NCI-H774 (cell line): ENCODE measurements at regions not wholly inside any gene's neighbourhood (a gene's known extent, or its start where the extent isn't known, plus 50 kb on each side); places are given as distances from the start of the nearest gene placed in this dataset.
"Not testable (repeated sequence)": the region's sequence is repeated elsewhere in the genome, so short reads cannot be mapped to it uniquely, and the experiment has no call there.

Experiments
- DNase-seq: peaks from one replicate; lab custom pipeline; 2025; lab: John Stamatoyannopoulos, UW

DNA sequence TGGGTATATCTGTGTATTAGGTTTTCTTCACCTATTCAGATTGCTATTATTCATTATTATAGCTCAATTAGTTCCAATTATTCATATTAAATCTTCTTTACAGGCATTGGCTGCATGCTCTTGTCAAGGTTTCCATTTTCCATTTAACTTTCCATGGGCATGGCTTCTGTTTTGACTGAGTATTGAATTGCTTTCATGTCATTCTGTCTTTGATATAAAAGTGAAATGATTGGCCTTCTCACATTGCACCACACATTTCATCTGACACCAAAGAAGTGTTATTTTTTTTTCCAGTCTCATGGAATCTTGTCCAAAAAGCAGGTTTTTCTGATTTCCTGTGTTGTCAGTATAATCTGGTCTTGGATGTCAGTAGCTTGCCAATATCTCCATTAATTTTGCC is 1244.3 kb downstream of the RAPGEF2 start:
- DNase-seq, result no peak

DNA sequence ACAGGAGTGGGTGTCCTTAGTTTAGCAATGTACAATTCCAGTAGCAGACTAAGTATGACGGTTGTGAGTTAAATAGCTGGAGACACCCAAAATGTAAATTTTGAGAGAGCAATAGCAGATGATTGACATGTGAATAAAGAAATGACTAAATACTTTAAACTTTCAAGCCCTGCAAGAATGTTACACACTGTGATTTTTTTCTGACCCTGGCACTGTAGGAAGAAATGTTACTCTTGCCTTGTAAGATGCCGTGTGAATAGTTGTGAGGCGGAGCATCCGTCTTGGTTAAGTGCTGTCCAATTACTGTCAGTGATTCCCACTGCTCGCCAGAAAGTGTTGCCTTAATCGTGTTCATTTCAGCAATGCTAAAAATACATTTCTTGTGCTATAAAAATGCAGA is 1248.1 kb downstream of the RAPGEF2 start:
- no peak for DNase-seq

DNA sequence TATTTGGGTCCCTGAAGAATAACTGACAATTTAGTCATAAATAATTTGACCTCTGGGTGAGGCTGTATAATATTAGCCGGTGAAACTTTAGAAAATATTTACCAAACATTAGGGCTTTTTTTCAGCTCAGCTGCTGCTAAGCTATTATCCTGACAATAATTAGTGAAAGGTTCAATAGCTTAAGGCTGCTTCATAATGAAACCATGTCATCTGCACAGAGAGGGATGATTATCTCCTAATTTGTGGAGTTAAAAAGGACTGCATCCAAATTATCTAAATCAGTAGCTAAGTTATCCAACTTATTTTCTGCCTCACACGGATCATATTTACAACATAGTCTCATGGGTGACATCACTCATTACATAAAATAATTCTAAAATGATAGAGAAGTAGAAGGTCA is 1249.8 kb downstream of the RAPGEF2 start:
- DNase-seq, result no peak

DNA sequence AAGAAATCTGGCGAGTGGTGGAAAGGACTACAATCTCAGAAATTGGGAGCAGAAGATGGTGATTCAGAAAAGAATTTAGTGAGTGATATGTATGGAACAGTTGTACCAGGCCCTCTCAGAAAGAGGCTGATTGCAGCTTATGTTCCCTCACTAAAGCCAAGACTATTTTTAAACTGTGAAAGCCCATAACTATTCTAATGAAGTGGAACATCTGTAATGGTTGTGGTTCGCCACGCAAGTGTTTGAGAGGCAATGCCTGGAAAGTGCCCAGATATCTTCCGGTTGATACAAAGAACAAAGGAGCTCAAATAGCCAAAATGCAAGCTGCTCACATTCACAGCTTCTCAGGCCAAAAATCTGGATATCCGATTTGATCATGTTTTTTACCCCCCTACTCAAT is 1250.7 kb downstream of the RAPGEF2 start:
- no peak for DNase-seq

DNA sequence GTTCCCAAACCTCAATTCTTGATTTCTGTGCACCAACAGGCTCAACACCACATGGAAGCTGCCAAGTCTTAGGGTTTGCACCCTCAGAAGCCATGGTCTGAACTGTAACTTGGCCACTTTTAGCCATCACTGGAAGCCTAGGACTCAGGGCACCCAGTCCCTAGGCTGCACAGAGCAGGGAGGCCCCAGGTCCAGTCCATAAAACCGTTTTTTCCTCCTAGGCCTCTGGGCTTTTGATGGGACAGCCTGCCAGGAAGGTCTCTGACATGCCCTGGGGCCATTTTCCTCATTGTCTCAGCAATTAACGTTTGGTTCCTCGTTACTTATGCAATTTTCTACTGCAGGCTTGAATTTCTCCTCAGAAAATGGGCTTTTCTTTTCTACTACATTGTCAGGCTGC is 1259.6 kb downstream of the RAPGEF2 start:
- no peak for DNase-seq

DNA sequence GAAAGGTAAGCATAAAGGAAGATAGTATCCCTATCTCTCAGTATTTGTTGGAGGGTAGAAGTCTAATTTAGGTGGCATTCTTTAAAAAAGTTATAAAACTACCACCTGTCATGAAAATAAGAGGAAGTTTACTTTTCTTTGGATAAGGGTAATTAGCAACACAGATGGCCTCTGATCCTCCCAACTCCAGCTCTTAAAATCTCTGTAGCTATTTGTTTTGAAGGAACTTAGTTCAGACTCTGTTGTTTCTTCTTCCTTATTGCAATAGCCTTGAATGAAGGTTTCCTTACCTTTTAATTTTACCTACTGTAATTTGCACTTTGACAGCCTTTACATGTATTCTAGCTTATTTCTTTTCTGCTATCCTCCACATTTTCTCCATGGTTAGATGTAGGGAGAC is 1261.3 kb downstream of the RAPGEF2 start:
- no peak for DNase-seq

DNA sequence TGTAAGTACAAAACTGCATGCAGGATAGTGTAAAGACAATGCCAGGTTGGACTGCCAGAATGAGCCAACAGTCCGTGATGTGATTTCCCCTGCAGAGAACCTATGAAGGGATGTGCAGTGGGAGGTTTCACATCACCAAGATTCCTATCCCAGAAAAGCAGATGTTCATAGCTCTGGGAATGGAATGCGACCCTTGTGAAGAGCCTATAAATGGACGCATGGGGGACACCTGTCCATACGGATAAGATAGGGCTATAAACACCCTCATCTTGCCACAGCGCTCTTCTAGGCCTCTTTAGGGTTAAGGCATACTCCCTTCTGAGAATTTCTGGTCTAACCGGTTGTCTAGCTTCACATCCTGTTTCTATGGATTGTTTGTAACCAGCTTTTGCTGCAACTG is 1261.8 kb downstream of the RAPGEF2 start:
- not testable (repeated sequence) for DNase-seq

DNA sequence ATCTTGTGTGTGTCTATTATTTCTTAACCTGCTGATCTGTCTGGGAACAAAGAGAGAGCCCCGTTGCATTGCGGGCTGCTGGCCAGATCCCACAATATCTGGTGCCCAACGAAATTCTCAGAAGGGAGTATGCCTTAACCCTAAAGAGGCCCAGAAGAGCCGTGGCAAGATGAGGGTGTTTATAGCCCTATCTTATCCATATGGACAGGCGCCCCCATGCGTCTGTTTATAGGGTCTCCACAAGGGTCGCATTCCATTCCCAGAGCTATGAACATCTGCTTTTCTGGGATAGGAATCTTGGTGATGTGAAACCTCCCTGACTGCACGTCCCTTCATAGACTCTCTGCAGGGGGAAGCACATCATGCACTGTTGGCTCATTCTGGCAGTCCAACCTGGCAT is 1262.5 kb downstream of the RAPGEF2 start:
- not testable (repeated sequence) for DNase-seq

DNA sequence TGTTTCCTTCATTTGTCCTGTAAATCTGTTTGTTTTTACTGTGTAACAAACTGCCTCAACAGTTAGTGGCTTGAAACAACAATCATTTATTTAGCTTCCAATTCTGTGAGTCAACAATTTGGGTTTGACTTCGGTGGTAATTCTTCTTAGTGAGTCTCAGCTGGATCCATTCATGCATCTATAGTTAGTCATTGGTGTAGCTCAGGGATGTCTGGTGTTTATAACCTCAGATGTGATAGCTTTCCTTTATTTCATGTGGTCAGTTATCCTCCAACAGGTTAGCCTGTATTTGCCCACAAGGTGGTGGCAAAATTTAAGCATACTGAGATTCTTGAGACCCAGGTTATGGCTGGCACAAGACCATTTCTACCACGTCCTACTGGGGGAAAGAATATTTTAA is 1267.2 kb downstream of the RAPGEF2 start:
- no peak for DNase-seq

DNA sequence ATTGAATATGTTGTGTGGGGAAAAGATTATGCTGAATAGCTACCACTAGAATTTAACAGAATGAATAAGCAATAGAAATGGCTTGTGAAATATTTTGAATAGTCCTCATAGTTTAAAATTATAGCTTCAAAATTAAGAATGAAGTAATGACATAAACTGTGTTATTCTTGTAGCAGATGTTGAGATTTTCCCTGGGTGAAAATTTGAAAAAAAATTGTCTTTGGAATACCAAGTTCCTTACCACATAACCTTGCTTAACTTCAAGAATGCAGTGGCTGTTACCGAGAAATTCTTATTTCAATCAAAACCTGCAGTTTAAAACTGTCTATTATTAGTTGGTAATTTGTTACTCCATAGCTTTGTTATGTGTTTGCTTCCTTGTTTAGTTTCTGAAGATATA is 1268.6 kb downstream of the RAPGEF2 start:
- DNase-seq, result no peak

DNA sequence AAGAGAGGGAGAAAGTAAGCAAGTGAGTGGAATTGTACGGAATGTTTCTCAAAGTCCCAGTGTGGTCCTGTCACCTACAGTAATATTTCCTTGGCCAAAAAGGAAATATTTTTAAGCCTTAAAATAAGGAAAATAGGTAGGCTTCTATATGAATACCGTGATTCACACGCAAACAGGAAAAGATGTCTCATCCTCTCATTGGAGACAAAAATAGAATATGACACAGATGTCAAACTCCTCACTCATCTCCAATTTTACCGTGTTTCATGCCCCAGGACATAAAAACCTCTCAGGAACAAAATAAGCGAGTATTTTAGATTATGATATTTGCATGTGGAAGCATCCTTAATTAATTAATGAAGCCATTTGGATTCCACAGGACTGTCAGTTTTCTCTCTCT is 1269.5 kb downstream of the RAPGEF2 start:
- DNase-seq, result no peak

DNA sequence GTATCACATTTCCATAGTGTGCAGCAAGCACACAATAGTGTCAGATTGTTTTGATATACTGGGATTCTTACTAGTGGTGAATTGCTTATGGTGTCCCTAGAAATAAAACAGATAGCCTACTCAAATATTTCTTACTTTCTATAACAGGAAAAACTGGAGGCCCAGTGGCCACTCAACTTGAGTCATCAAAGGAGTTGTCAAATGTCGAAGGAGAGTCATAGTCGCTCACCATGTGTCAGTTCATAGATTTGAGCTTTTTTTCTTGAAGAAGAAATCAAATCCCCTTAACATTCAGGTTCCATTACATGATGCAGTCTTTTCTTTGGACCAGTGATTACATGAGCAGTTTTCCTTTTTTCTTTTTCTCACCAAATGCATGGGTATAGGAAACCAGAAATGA is 1271.0 kb downstream of the RAPGEF2 start:
- no peak for DNase-seq

DNA sequence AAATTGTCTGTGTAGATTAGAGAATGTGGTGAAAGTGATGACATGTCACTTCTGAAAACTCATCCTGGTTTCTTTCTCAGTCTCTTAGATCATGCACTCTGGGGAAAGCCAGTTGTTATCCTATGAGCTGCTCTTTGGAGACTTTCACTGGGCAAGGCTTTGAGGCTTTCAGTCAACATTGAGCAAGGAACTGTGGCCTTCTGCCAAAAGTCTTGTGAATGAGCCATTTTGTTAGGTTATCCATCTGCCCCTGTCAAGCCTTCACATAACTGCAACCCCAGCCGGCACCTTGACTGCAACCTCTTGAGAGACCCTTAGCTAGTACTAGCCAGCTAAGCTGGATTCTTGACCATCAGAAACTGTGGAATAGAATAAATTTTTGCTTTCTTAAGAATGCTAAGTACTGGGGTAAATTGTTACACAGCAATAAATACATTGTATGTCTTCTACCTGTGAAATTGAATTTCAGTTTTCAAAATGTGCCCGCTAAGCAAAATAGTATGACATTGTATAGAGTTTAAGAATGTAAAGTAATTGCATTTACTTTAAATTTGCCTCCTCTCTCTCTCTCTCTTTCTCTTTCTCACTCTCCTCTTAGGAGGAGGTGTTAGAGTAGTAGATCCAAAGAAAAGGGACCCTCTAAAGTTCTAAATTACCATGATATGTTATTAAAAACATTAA is 1273.0 kb downstream of the RAPGEF2 start:
- DNase-seq, result no peak

DNA sequence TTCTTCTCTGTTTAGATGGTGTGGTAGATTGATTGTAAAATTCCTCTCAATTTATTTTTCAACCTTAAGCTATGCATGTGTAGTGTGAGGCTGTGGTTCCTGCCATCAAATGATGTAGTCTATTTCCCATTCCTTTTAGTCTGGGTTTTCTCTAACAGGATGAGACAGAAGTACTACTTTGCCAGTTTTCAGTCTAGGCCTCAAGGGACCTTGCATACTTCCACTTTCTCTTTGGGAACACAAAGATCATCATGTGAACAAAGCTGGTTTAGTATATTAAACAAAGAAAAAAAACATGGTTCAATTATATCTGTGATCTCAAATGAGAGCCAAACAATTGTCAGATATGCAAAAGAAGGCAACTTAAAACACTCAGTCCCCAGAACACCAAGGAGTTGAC is 1284.0 kb downstream of the RAPGEF2 start:
- no peak for DNase-seq

DNA sequence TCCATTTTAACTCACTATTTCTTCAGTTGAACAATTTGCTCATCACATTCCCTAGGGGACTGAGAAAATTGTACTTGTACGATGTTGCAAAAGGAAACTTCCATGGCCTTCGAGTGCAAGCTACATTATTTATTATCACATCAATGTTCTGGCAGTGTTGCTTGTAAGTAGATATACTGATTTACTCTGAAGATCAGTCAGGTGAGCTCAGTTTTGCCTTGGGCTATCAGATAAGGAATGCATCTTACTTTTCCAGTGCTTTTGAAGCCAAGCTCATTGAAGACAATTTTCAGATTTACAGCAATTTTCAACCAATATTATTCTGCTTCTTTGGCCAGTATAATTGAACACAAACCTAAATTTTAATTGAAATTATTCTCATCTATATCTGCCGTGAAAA is 1296.9 kb downstream of the RAPGEF2 start:
- DNase-seq, result no peak

DNA sequence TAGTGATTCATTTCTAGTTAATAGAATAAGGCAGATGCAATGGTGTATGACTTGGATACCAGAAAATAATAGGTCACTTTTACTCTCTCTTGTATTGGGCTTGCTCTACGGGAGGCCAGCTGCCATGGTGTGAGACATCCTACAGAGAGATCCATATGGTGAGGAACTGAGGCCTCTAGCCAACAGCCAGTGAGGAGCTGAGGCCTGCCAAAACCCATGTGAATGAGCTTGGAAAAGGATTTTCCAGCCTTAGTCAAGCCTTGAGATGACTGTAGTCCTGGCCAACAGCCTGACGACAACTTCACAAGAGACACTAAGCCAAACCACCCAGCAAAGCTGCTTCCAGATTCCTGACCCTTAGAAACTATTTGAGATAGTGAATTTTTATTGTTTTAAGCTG is 1300.2 kb downstream of the RAPGEF2 start:
- DNase-seq, result no peak

DNA sequence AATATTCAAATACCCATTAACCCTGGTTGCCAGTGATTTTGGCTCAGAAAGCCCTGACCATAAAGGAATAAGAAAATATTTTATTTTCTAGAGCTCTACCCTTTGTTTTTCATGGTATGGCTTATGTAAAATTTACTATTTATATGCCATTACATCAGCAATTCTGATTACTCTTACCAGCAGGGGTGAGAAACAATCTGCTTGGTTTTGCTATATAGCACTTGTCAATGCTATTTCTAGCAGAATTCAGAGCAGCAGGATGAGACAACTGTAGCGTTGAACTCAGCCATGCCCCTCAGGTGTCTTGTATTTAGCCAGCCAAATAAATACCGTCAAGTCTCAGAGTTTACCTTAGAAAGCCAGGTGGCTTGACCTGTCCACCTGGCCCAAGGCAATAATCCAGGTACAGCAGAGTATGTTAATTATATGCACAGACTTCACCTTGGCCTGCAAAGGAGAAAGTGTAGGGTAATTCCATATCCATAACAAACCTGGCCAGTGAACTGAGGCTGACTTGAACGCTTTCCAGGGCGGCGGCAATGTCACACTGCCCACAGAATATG is 1303.5 kb downstream of the RAPGEF2 start:
- DNase-seq, result no peak

DNA sequence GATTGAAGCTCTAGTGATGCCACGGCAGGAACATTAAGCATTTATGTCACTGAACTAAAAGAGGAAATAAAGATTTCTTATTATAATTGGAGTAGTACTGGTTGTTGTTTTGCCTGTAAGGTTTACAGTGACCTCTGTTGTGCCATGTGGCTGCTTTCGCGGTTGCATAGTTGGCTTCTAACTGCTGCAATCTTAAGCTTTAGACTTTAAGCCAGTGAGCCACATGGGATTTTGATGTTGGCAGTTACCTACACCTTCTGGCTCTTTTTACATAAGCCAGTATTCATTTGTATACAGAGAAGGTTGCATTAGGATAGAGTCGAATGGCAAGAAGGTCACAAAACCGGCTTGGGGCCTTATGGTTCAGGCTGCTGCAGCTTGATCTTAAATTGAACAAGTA is 1311.6 kb downstream of the RAPGEF2 start:
- no peak for DNase-seq

DNA sequence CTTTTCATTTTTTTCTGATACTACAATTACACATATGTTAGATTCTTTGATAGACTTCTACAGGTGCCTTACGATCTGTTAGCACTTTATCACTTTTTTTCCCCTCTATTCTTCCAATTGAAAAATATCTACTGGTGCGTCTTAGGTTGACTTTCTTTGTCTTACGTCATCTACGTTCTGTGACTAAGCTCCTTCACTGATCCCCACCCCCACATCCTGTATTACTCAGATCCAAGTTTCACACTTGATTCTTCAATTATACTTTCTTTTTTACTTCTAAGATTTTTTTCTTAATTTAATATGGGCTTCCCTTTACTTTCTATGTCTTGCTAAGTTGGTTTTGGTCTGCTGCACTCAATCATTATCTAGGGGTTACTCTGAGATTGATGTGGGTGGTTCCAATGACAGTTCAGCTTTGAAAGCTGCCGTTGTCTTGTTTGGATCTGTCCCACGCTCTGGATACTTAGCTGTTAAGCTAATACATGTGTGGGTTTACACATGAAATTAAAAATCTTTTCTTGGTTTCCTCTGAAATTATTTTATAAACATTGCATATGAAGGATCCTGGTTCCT is 1321.1 kb downstream of the RAPGEF2 start:
- no peak for DNase-seq

DNA sequence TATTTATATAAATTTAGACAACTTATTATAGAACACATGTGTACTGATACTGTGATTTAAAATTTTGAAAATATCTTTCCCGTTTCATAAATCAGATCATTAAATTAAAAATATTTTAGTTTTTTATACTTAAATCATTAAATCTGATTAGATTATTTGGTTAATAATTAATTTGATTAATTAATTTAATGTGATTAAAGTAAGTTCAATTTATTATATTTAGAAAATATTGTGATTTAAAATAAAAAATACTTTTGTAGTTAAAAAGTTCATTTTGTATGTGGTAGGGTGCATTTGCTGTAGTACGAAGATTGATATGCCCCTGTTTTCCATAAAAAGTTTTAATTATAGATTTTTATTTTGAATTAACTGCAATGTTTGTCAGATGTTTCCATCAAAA is 1323.4 kb downstream of the RAPGEF2 start:
- DNase-seq, result no peak

DNA sequence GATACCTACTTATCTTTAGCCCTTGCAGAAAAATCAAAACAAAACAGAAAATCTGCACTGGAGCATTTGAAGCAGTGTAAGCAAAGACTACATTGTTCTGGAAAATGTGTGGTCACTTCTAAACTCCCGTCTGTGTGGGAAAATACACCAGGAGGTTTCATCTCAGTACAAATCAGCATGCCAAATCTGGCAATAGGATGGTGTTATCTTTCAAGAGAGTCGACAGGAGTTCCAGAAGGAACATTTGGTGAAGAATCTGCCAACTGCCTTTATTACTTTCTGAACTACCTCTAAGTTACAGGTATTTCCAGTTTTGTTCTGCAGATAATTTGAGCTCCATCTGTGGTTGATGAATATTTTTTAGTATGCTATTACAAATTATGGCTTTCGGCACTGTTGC is 1348.0 kb downstream of the RAPGEF2 start:
- no peak for DNase-seq

DNA sequence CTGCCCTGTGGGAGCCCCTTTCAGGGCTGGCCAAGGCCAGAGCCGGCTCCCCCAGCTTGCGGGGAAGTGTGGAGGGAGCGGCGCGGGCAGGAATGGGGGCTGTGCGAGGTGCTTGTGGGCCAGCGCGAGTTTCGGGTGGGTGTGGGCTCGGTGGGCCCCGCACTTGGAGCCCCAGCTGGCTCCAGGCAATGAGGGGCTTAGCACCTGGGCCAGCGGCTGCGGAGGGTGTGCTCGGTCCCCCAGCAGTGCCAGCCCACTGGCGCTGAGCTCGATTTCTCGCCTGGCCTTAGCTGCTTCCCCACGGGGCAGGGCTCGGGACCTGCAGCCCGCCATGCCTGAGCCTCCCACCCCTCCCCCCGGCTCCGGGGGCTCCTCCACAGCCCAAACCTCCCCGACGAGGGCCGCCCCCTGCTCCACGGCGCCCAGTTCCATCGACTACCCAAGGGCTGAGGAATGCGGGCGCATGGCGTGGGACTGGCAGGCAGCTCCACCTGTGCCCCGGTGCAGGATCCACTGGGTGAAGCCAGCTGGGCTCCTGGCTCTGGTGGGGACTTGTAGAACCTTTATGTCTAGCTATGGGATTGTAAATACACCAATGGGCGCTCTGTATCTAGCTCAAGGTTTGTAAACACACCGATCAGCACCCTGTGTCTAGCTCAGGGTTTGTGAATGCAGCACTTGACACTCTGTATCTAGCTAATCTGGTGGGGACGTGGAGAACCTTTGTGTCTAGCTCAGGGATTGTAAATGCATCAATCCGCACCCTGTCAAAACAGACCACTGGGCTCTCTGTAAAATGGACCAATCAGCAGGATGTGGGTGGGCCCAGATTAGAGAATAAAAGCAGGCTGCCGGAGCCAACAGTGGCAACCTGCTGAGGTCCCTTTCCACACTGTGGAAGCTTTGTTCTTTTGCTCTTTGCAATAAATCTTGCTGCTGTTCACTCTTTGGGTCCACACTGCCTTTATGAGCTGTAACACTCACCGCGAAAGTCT is 1379.1 kb downstream of the RAPGEF2 start:
- DNase-seq, result not testable (repeated sequence)
